ENCODE measurements at regions not wholly inside any gene's neighbourhood (a gene's known extent, or its start where the extent isn't known, plus 50 kb on each side); places are given as distances from the start of the nearest gene placed in this dataset.
A peak's percentile ranks its signal among the peaks of the same experiment; 100 is the strongest.
"Not testable (repeated sequence)": the region's sequence is repeated elsewhere in the genome, so short reads cannot be mapped to it uniquely, and the experiment has no call there.

DNA sequence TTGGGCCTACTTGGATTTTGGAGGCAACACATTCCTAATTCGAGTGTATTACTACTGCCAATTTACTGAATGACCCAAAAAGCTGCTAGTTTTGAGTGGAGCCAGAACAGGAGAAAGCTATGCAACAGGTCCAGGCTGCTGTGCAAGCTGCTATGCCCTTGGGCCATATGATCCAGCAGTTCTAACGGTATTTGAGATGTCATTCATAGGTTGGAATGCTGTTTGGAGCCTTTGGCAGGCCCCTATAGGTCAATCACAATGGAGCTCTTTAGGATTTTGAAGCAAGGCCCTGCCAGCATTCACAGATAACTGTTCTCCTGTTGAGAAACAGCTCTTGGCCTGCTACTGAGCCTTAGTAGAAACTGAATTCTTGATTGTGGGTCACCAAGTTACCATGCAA, 368.7 kb downstream of the CDH19 start:
- no peak overlapping the region for H3K4me3 Mint-ChIP-seq
- no peaks in the 10 kb centered on the region for H3K4me1 Mint-ChIP-seq (ENCODE audit: unreplicated experiment)
- no peaks in the 10 kb centered on the region for H3K36me3 Mint-ChIP-seq
- H3K27ac Mint-ChIP-seq, result no peak overlapping the region
- no peaks in the 10 kb centered on the region for H3K27me3 Mint-ChIP-seq
- H3K9me3 Mint-ChIP-seq, result no peaks in the 10 kb centered on the region
- no peak for DNase-seq (ENCODE audit: extremely low spot score, unreplicated experiment)
- TF ChIP-seq, protein P1, sequence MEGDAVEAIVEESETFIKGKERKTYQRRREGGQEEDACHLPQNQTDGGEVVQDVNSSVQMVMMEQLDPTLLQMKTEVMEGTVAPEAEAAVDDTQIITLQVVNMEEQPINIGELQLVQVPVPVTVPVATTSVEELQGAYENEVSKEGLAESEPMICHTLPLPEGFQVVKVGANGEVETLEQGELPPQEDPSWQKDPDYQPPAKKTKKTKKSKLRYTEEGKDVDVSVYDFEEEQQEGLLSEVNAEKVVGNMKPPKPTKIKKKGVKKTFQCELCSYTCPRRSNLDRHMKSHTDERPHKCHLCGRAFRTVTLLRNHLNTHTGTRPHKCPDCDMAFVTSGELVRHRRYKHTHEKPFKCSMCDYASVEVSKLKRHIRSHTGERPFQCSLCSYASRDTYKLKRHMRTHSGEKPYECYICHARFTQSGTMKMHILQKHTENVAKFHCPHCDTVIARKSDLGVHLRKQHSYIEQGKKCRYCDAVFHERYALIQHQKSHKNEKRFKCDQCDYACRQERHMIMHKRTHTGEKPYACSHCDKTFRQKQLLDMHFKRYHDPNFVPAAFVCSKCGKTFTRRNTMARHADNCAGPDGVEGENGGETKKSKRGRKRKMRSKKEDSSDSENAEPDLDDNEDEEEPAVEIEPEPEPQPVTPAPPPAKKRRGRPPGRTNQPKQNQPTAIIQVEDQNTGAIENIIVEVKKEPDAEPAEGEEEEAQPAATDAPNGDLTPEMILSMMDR (conservative IDR thresholded peaks at IDR 0.05), result no peak

GRCh38 chr18:66226782-66227181, 377.1 kb downstream of the CDH19 start:
- no peak for DNase-seq (ENCODE audit: extremely low spot score, unreplicated experiment)
- Mint-ChIP-seq H3K4me3 (no peak overlapping the region), H3K27me3 (no peaks in the 10 kb centered on the region), H3K27ac (peak overlapping the region; percentile 18), H3K4me1 (ENCODE audit: unreplicated experiment) (no peaks in the 10 kb centered on the region), H3K36me3 (no peaks in the 10 kb centered on the region), H3K9me3 (no peaks in the 10 kb centered on the region)
- TF ChIP-seq, protein P1 (conservative IDR thresholded peaks at IDR 0.05), result no peak

DNA sequence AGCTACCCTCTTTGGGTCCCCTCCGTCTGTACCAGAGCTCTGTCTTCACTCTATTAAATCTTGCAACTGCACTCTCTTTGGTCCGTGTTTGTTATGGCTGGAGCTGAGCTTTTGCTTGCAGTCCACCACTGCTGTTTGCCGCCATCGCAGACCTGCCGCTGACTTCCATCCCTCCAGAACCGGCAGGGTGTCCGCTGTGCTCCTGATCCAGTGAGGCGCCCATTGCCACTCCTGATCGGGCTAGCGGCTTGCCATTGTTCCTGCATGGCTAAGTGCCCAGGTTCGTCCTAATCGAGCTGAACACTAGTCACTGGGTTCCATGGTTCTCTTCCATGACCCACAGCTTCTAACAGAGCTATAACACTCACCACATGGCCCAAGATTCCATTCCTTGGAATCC, 380.6 kb downstream of the CDH19 start:
- not testable (repeated sequence) for H3K36me3 Mint-ChIP-seq; H3K27ac Mint-ChIP-seq; H3K4me3 Mint-ChIP-seq; DNase-seq (ENCODE audit: extremely low spot score, unreplicated experiment); H3K9me3 Mint-ChIP-seq; H3K4me1 Mint-ChIP-seq (ENCODE audit: unreplicated experiment); H3K27me3 Mint-ChIP-seq

DNA sequence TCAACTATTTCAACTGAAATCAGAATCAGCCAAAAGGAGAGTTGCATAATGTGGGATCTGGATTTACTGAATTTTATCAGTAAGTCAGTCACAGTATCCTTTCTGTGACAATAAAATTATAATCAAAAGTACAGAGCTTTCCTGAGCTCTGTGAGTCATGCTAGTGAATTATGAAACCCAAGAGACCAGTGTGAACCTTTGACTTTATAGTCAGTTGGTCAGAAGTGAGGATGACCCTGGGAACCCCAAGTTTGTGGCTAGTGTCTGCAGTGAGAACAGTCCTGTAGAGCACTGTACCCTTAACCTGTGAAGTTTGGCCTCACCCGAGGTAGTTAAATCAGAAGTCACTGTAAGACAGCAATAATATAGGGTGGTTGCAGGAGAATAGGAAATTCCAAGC, 381.7 kb downstream of the CDH19 start:
- Mint-ChIP-seq H3K27me3 (no peaks in the 10 kb centered on the region), H3K4me1 (ENCODE audit: unreplicated experiment) (no peaks in the 10 kb centered on the region), H3K27ac (no peak overlapping the region), H3K4me3 (no peak overlapping the region), H3K9me3 (no peaks in the 10 kb centered on the region), H3K36me3 (no peaks in the 10 kb centered on the region)
- TF ChIP-seq, protein P1 (conservative IDR thresholded peaks at IDR 0.05), result no peak
- no peak for DNase-seq (ENCODE audit: extremely low spot score, unreplicated experiment)

GRCh38 chr18:66219817-66220216, 384.1 kb downstream of the CDH19 start:
- Mint-ChIP-seq H3K27me3 (no peaks in the 10 kb centered on the region), H3K9me3 (no peaks in the 10 kb centered on the region), H3K4me3 (no peak overlapping the region), H3K27ac (no peak overlapping the region), H3K4me1 (ENCODE audit: unreplicated experiment) (no peaks in the 10 kb centered on the region), H3K36me3 (no peaks in the 10 kb centered on the region)
- TF ChIP-seq, protein P1 (conservative IDR thresholded peaks at IDR 0.05), result no peak
- no peak for DNase-seq (ENCODE audit: extremely low spot score, unreplicated experiment)

DNA sequence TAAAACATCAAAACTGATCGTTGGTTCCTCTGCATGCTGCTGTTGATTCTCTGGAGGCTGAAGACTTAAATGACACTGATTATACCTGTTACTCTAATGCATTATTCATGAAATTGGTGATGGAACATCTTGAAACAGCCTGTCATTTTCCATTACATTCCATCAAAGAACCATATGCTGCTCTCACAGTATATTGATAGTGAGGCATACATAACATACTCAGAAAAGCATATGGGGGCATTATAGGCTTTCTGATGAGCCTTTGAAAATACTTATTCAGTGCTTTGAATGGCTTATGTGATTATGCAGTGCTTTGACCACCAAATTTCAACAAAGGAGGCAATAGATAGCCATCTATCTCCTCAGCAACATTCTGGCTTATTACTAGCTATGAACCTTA, 392.1 kb downstream of the CDH19 start:
- no peaks in the 10 kb centered on the region for H3K27me3 Mint-ChIP-seq
- no peaks in the 10 kb centered on the region for H3K4me1 Mint-ChIP-seq (ENCODE audit: unreplicated experiment)
- no peaks in the 10 kb centered on the region for H3K36me3 Mint-ChIP-seq
- TF ChIP-seq, protein P1 (conservative IDR thresholded peaks at IDR 0.05), result no peak
- no peak for DNase-seq (ENCODE audit: extremely low spot score, unreplicated experiment)
- H3K4me3 Mint-ChIP-seq, result no peak overlapping the region
- H3K27ac Mint-ChIP-seq, result no peak overlapping the region
- no peaks in the 10 kb centered on the region for H3K9me3 Mint-ChIP-seq

Data from type B pancreatic cell (in vitro differentiated cells).